ENCODE measurements at regions not wholly inside any gene's neighbourhood (a gene's known extent, or its start where the extent isn't known, plus 50 kb on each side); places are given as distances from the start of the nearest gene placed in this dataset.

DNA sequence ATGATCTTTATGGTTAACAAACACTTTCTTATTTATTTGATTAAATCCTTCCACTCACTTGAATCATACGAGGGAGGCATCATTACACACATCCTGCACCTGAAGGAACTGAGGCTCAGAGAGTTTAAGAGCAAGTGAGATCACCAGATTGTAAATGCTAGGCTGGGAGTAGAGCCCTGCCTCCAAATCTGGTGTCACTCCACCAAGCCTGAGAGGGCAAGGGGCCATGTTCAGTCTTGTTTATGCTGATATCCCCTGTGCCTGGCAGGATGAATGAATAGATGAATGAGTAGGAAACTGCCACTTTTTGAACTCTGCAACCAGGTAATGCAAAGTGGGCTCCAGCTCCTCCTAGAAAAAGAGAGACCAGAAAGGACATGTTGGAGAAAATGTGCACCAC lies 59.1 kb downstream of the RASSF10 start:
- TF ChIP-seq POLR2A (IDR thresholded peaks at IDR 0.05) (no peak), POLR2AphosphoS5 (IDR thresholded peaks at IDR 0.05; ENCODE audit: insufficient read depth in 1 of 2, low read depth in 1 of 2) (no peak)
- TF ChIP-seq, protein P1, sequence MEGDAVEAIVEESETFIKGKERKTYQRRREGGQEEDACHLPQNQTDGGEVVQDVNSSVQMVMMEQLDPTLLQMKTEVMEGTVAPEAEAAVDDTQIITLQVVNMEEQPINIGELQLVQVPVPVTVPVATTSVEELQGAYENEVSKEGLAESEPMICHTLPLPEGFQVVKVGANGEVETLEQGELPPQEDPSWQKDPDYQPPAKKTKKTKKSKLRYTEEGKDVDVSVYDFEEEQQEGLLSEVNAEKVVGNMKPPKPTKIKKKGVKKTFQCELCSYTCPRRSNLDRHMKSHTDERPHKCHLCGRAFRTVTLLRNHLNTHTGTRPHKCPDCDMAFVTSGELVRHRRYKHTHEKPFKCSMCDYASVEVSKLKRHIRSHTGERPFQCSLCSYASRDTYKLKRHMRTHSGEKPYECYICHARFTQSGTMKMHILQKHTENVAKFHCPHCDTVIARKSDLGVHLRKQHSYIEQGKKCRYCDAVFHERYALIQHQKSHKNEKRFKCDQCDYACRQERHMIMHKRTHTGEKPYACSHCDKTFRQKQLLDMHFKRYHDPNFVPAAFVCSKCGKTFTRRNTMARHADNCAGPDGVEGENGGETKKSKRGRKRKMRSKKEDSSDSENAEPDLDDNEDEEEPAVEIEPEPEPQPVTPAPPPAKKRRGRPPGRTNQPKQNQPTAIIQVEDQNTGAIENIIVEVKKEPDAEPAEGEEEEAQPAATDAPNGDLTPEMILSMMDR (IDR thresholded peaks at IDR 0.05) = no peak

Measured in vagina (tissue), 2 donors.